Prostate gland (tissue), 2 donors: ENCODE measurements at regions not wholly inside any gene's neighbourhood (a gene's known extent, or its start where the extent isn't known, plus 50 kb on each side); places are given as distances from the start of the nearest gene placed in this dataset.

Source experiments
- POLR2A ChIP-seq: fragments of 450-650 bp; IDR thresholded peaks from one replicate; pipeline ENCODE4 v1.6.1; 2016; ENCODE audit warnings: antibody characterized with exemption, mild to moderate bottlenecking
- TF ChIP-seq, protein P1 (sequence below), 4 experiments: fragments of 200-600 bp in 2 of 4; fragments of 450-650 bp in 2 of 4; sonication (generic) in 2 of 4; IDR thresholded peaks; 1 replicate in 3 of 4; 2 replicates in 1 of 4; pipeline ENCODE4 v1.5.1; 2016 to 2019; ENCODE audit warnings: antibody characterized with exemption in 4 of 4, mild to moderate bottlenecking in 2 of 4, moderate library complexity in 2 of 4

DNA sequence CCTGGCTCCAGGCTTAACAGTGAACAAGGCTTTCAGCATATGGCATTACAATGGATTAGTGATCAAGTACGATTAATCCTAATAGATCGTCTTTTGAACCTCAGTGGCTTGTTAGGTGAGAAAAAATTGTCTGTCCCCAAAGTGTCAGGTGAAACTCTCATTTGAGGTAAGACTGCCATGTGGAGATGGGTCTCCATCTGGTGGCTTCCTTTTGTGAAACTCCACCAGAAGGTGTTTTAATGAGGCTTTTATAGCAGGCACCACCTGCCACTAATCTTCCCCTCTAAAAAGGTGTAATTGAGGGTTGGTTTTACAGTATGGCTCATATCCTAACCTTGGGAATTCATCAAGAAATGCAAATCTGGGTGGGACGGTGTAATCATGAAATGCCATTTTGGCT lies 471.1 kb upstream of the MPDZ start:
- TF ChIP-seq, protein P1, sequence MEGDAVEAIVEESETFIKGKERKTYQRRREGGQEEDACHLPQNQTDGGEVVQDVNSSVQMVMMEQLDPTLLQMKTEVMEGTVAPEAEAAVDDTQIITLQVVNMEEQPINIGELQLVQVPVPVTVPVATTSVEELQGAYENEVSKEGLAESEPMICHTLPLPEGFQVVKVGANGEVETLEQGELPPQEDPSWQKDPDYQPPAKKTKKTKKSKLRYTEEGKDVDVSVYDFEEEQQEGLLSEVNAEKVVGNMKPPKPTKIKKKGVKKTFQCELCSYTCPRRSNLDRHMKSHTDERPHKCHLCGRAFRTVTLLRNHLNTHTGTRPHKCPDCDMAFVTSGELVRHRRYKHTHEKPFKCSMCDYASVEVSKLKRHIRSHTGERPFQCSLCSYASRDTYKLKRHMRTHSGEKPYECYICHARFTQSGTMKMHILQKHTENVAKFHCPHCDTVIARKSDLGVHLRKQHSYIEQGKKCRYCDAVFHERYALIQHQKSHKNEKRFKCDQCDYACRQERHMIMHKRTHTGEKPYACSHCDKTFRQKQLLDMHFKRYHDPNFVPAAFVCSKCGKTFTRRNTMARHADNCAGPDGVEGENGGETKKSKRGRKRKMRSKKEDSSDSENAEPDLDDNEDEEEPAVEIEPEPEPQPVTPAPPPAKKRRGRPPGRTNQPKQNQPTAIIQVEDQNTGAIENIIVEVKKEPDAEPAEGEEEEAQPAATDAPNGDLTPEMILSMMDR (IDR thresholded peaks at IDR 0.05) = no peak
- no peak for TF ChIP-seq POLR2A
